Breast epithelium (tissue), 4 donors: ENCODE measurements at regions not wholly inside any gene's neighbourhood (a gene's known extent, or its start where the extent isn't known, plus 50 kb on each side); places are given as distances from the start of the nearest gene placed in this dataset.

Experiments used
- DNase-seq, 2 donors: peaks; one replicate each; pipeline ENCODE4 v3.0.0-alpha.2; 2019; ENCODE audit warnings: low spot score in 2 of 2
- H3K27ac ChIP-seq, 2 donors: fragments of 200-600 bp; sonication (generic) in 1 of 2; one replicate each; pipeline ENCODE4 v1.5.1; 2016 to 2019; ENCODE audit warnings: mild to moderate bottlenecking in 1 of 2
- H3K27me3 ChIP-seq, 2 donors: fragments of 200-600 bp; sonication (generic) in 1 of 2; one replicate each; pipeline versions ENCODE4 v1.5.1 to v1.6.0; 2017 to 2019; ENCODE audit warnings: control low read depth in 1 of 2, mild to moderate bottlenecking in 1 of 2
- H3K36me3 ChIP-seq: fragments of 200-600 bp; one replicate; pipeline ENCODE4 v1.5.1; 2019
- H3K4me1 ChIP-seq, 2 donors: fragments of 200-600 bp; sonication (generic); one replicate each; pipeline ENCODE4 v1.5.1; 2016 to 2019; ENCODE audit warnings: control low read depth in 1 of 2
- H3K4me3 ChIP-seq, 3 donors: fragments of 200-600 bp; sonication (generic); 1 replicate in 2 of 3; 2 replicates in 1 of 3; pipeline ENCODE4 v1.5.1; 2016 to 2019; ENCODE audit warnings: mild to moderate bottlenecking in 3 of 3, moderate library complexity in 2 of 3
- H3K9me3 ChIP-seq, 2 donors: fragments of 200-600 bp; sonication (generic) in 1 of 2; one replicate each; pipeline ENCODE4 v1.5.1; 2016 to 2019; ENCODE audit warnings: control low read depth in 1 of 2
- CTCF ChIP-seq, 3 donors: fragments of 450-650 bp; IDR thresholded peaks; one replicate each; pipeline ENCODE4 v1.5.1; 2016 to 2017; ENCODE audit warnings: antibody characterized with exemption in 3 of 3, mild to moderate bottlenecking in 3 of 3, moderate library complexity in 3 of 3
- POLR2A ChIP-seq: fragments of 450-650 bp; IDR thresholded peaks from one replicate; pipeline ENCODE4 v1.6.1; 2016; ENCODE audit warnings: antibody characterized with exemption, mild to moderate bottlenecking, moderate library complexity
- POLR2AphosphoS5 ChIP-seq, 3 donors: sonication (generic); formaldehyde crosslinking; IDR thresholded peaks; one replicate each; pipeline ENCODE4 v1.6.1; 2017; ENCODE audit warnings: antibody characterized with exemption in 3 of 3
- intact Hi-C: fragments of 100-400 bp; cut with DNase I; formaldehyde crosslinking; loops from one replicate; pipeline ENCODE4 v1.15.1; 2023; ENCODE audit warnings: low total_unique reads

- Histone ChIP-seq H3K27ac (no peak overlapping the region), H3K9me3 (no peaks in the 10 kb centered on the region), H3K36me3 (no peaks in the 10 kb centered on the region), H3K4me1 (no peaks in the 10 kb centered on the region), H3K27me3 (no peaks in the 10 kb centered on the region), H3K4me3 (no peak overlapping the region)
- intact Hi-C loops: no loop called here
- no peak for DNase-seq
- TF ChIP-seq POLR2AphosphoS5 (IDR thresholded peaks at IDR 0.05): no peak
- no peak for TF ChIP-seq POLR2A
- TF ChIP-seq CTCF (IDR thresholded peaks at IDR 0.05): no peak
Observed at GRCh38 chr20:41952166-41952565, 334.0 kb upstream of the CHD6 start.

GRCh38 chr20:41951615-41952014 is 333.4 kb upstream of the CHD6 start:
- intact Hi-C loops: no loop called here
- Histone ChIP-seq H3K4me1 (no peaks in the 10 kb centered on the region), H3K27me3 (no peaks in the 10 kb centered on the region), H3K36me3 (no peaks in the 10 kb centered on the region), H3K27ac (no peak overlapping the region), H3K4me3 (no peak overlapping the region), H3K9me3 (no peaks in the 10 kb centered on the region)
- no peak for DNase-seq
- TF ChIP-seq POLR2A (no peak), CTCF (IDR thresholded peaks at IDR 0.05) (no peak), POLR2AphosphoS5 (IDR thresholded peaks at IDR 0.05) (no peak)

- Histone ChIP-seq H3K27me3 (peaks cover 0 to 3% of the 10 kb centered on the region in 2 donors), H3K4me3 (no peak overlapping the region), H3K4me1 (no peaks in the 10 kb centered on the region), H3K27ac (no peak overlapping the region), H3K36me3 (no peaks in the 10 kb centered on the region), H3K9me3 (no peaks in the 10 kb centered on the region)
- no peak for DNase-seq
- TF ChIP-seq POLR2A (no peak), CTCF (IDR thresholded peaks at IDR 0.05) (no peak), POLR2AphosphoS5 (IDR thresholded peaks at IDR 0.05) (no peak)
- intact Hi-C loops: no loop called here
Observed at GRCh38 chr20:41939659-41940058, 321.5 kb upstream of the CHD6 start.

GRCh38 chr20:41938353-41938752 is 320.2 kb upstream of the CHD6 start:
- intact Hi-C loops: no loop called here
- Histone ChIP-seq H3K4me3 (no peak overlapping the region), H3K4me1 (no peaks in the 10 kb centered on the region), H3K36me3 (no peaks in the 10 kb centered on the region), H3K27me3 (peaks cover 0 to 3% of the 10 kb centered on the region in 2 donors), H3K27ac (no peak overlapping the region), H3K9me3 (no peaks in the 10 kb centered on the region)
- TF ChIP-seq POLR2A (no peak), CTCF (IDR thresholded peaks at IDR 0.05) (no peak), POLR2AphosphoS5 (IDR thresholded peaks at IDR 0.05) (no peak)
- DNase-seq: no peak

GRCh38 chr20:41935259-41935791 is 317.1 kb upstream of the CHD6 start:
- no peak for DNase-seq

More at GRCh38 chr20:41935259-41935791, 317.1 kb upstream of the CHD6 start:
- Histone ChIP-seq H3K9me3 (no peaks in the 10 kb centered on the region), H3K4me1 (no peaks in the 10 kb centered on the region), H3K4me3 (no peak overlapping the region), H3K27me3 (no peaks in the 10 kb centered on the region), H3K36me3 (no peaks in the 10 kb centered on the region), H3K27ac (no peak overlapping the region)
- intact Hi-C loops: no loop called here
- TF ChIP-seq CTCF (IDR thresholded peaks at IDR 0.05) (no peak), POLR2A (no peak), POLR2AphosphoS5 (IDR thresholded peaks at IDR 0.05) (no peak)
